MCF 10A (cell line): ENCODE measurements at regions not wholly inside any gene's neighbourhood (a gene's known extent, or its start where the extent isn't known, plus 50 kb on each side); places are given as distances from the start of the nearest gene placed in this dataset.

Experiments used
- BruUV-seq: library from RNA; stranded (reverse); fragments of 400-500 nt; replicated peaks from 2 replicates; lab custom pipeline; 2021; lab: Mats Ljungman, UMichigan
- CTCF ChIA-PET: fragments of 300-600 bp; sonication (Branson Sonifier 250); formaldehyde crosslinking; extraction: SDS; loops from one replicate; lab custom pipeline; 2021; ENCODE audit warnings: antibody characterized with exemption, inconsistent platforms; lab: Yijun Ruan, JAX
- POLR2A ChIA-PET: fragments of 300-600, 350-650 bp; sonication (Branson Sonifier 250); formaldehyde crosslinking; extraction: SDS; loops from one replicate; lab custom pipeline; 2020; ENCODE audit warnings: antibody characterized with exemption, inconsistent platforms; lab: Yijun Ruan, JAX
- DNase-seq: peaks from one replicate; pipeline ENCODE4 v3.0.0-alpha.2; 2018; ENCODE audit not compliant: unreplicated experiment
- H3K27ac Mint-ChIP-seq: one replicate; pipeline ENCODE4 v1.8.0; 2022; ENCODE audit warnings: mild to moderate bottlenecking, low read depth, mixed read lengths; ENCODE audit not compliant: unreplicated experiment
- H3K27me3 Mint-ChIP-seq: one replicate; pipeline ENCODE4 v1.8.0; 2022; ENCODE audit warnings: mixed read lengths; ENCODE audit not compliant: insufficient read depth, unreplicated experiment
- H3K36me3 Mint-ChIP-seq: one replicate; pipeline ENCODE4 v1.8.0; 2022; ENCODE audit warnings: mild to moderate bottlenecking, moderate library complexity, mixed read lengths; ENCODE audit not compliant: insufficient read depth, unreplicated experiment
- H3K4me1 Mint-ChIP-seq: one replicate; pipeline ENCODE4 v1.8.0; 2022; ENCODE audit warnings: mixed read lengths; ENCODE audit not compliant: insufficient read depth, unreplicated experiment
- H3K4me3 Mint-ChIP-seq: one replicate; pipeline ENCODE4 v1.8.0; 2022; ENCODE audit warnings: mild to moderate bottlenecking, moderate library complexity, mixed read lengths; ENCODE audit not compliant: unreplicated experiment
- H3K9me3 Mint-ChIP-seq: one replicate; pipeline ENCODE4 v1.8.0; 2022; ENCODE audit warnings: mixed read lengths; ENCODE audit not compliant: unreplicated experiment
- intact Hi-C: fragments of 100-400 bp; cut with micrococcal nuclease; formaldehyde crosslinking; loops from 2 replicates; pipeline ENCODE4 v1.14.1; 2022
- TF ChIP-seq, protein P1 (sequence below): fragments of 200-600 bp; IDR thresholded peaks from one replicate; pipeline ENCODE4 v1.8.0; 2022; ENCODE audit warnings: antibody characterized with exemption, mild to moderate bottlenecking; ENCODE audit not compliant: unreplicated experiment

DNA sequence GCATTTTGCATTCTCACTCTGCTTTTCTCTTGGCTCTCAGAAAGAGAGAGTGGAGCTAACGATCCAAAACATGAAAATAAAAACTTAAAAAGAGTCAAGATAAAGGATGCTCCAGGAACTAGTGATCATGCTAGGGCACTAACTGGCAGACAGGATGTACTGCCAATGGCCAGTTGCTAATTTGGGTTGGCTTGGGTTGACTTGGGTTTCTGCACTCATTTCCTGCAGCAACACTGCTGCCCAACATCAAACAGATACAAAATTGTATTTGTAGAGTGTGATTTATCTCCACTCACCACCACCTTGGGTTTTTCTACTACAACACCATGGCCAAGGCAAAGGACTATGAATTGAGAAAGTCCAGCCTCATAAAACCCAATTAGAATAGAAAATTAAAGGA lies 662.3 kb upstream of the PTBP2 start:
- ChIA-PET CTCF (interaction anchor here (0.5 kb wide), 1 partner anchor 8 kb away, joined by 3 read pairs; no protein-coding TSS in a partner anchor), POLR2A (interaction anchor here (0.6 to 1.1 kb wide), 2 partner anchors 11 to 13 kb away, joined by 4 read pairs; no protein-coding TSS in a partner anchor)
- Mint-ChIP-seq H3K4me1 (no peaks in the 10 kb centered on the region), H3K9me3 (peaks cover 6% of the 10 kb centered on the region), H3K27ac (no peak overlapping the region), H3K27me3 (no peaks in the 10 kb centered on the region), H3K4me3 (no peak overlapping the region), H3K36me3 (no peaks in the 10 kb centered on the region)
- intact Hi-C loops: no loop called here
- no TSS peak for BruUV-seq
- no peak for DNase-seq
- TF ChIP-seq, protein P1, sequence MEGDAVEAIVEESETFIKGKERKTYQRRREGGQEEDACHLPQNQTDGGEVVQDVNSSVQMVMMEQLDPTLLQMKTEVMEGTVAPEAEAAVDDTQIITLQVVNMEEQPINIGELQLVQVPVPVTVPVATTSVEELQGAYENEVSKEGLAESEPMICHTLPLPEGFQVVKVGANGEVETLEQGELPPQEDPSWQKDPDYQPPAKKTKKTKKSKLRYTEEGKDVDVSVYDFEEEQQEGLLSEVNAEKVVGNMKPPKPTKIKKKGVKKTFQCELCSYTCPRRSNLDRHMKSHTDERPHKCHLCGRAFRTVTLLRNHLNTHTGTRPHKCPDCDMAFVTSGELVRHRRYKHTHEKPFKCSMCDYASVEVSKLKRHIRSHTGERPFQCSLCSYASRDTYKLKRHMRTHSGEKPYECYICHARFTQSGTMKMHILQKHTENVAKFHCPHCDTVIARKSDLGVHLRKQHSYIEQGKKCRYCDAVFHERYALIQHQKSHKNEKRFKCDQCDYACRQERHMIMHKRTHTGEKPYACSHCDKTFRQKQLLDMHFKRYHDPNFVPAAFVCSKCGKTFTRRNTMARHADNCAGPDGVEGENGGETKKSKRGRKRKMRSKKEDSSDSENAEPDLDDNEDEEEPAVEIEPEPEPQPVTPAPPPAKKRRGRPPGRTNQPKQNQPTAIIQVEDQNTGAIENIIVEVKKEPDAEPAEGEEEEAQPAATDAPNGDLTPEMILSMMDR: no peak

DNA sequence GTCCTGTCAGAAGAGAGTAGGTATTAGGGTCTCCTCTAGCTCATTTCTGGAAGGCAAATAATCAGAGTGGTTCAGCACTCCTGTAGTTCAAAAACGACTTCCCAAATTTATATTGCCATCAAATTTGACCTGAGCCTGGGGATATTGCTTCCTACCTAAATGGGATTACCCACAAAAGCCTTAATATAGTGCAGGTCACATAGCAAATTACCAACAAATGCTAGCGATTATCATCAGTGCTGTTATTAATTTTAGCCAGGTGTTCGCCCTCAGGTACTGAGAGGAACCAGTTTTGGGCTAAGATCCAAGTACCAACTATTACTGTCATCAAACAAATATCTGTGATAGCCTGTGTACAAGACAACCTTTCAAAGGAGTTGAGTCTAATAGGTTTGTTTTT lies 661.8 kb upstream of the PTBP2 start:
- CTCF ChIA-PET: no interaction called here
- Mint-ChIP-seq H3K9me3 (peaks cover 1% of the 10 kb centered on the region), H3K4me3 (no peak overlapping the region), H3K27ac (no peak overlapping the region), H3K36me3 (no peaks in the 10 kb centered on the region), H3K4me1 (no peaks in the 10 kb centered on the region), H3K27me3 (no peaks in the 10 kb centered on the region)
- DNase-seq: no peak
- intact Hi-C loops: no loop called here
- BruUV-seq: no TSS peak
- POLR2A ChIA-PET: interaction anchor here (0.6 to 1.1 kb wide), 2 partner anchors 11 to 13 kb away, joined by 4 read pairs; no protein-coding TSS in a partner anchor
- TF ChIP-seq, protein P1: no peak

DNA sequence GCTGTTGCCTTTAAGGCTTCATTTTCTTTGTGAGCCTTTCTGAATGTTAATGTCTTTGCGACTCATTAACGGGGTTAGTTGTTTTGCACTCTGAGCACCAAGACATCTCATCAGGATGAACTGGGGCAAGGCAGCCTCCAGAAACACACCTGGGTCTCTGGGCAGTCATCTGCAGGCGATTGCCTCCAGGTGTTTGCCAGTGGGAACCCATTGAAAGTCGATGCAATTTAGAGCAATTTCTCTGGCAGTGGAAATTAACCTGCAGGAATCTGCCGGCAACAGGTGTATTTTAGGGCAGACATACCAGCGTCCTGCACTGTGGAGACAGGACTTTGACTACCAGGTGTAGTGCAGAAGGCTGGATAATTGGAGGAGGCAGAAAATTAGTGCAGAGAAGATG lies 661.0 kb upstream of the PTBP2 start:
- TF ChIP-seq, protein P1: no peak

DNA sequence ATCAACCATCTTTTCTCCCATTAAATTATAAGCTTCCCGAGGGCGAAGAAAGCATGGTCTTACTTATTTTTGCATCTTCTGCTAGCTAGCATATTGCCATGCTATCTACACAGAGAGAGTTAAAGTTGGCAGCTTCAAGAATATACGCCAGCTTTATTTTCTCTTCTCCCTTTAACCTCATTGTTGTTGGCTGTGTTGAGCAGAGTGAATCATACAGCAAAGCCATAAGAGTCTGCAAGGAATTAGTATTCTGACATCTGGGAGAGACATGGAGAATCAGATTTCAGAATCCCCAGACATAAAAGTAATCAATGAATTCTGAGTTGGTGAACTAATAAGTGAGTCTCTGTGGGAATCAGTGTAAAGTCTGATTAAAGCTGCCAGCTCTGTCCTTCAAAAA lies 649.6 kb upstream of the PTBP2 start:
- Mint-ChIP-seq H3K27ac (no peak overlapping the region), H3K4me3 (no peak overlapping the region), H3K9me3 (no peaks in the 10 kb centered on the region), H3K4me1 (peaks cover 21% of the 10 kb centered on the region), H3K27me3 (no peaks in the 10 kb centered on the region), H3K36me3 (no peaks in the 10 kb centered on the region)
- CTCF ChIA-PET: interaction anchor here (0.7 to 1.3 kb wide), 2 partner anchors 9 to 18 kb away, joined by 3 read pairs; no protein-coding TSS in a partner anchor
- POLR2A ChIA-PET: interaction anchor here (0.7 to 0.9 kb wide), 3 partner anchors 12 to 74 kb away, joined by 3 to 4 read pairs (median 3); no protein-coding TSS in a partner anchor
- intact Hi-C loops: no loop called here
- DNase-seq: no peak
- TF ChIP-seq, protein P1: no peak
- BruUV-seq: no TSS peak

More for the DNA sequence above, 661.0 kb upstream of the PTBP2 start:
- BruUV-seq: no TSS peak
- no peaks in the 10 kb centered on the region for H3K9me3 Mint-ChIP-seq
- H3K27me3 Mint-ChIP-seq: no peaks in the 10 kb centered on the region
- H3K27ac Mint-ChIP-seq: no peak overlapping the region
- DNase-seq: no peak
- ChIA-PET POLR2A (interaction anchor here (1.1 kb wide), 1 partner anchor 12 kb away, joined by 3 read pairs; no protein-coding TSS in a partner anchor), CTCF (no interaction called here)
- intact Hi-C loops: no loop called here
- no peak overlapping the region for H3K4me3 Mint-ChIP-seq
- no peaks in the 10 kb centered on the region for H3K4me1 Mint-ChIP-seq
- H3K36me3 Mint-ChIP-seq: no peaks in the 10 kb centered on the region
